Esophagus muscularis mucosa (tissue), 3 donors: ENCODE measurements at regions not wholly inside any gene's neighbourhood (a gene's known extent, or its start where the extent isn't known, plus 50 kb on each side); places are given as distances from the start of the nearest gene placed in this dataset.

Source experiments
- POLR2A ChIP-seq: fragments of 450-650 bp; IDR thresholded peaks from one replicate; pipeline ENCODE4 v1.6.1; 2017; ENCODE audit warnings: antibody characterized with exemption, moderate library complexity, mild to moderate bottlenecking, low read depth
- POLR2AphosphoS5 ChIP-seq, 2 donors: sonication (generic); formaldehyde crosslinking; IDR thresholded peaks; one replicate each; pipeline ENCODE4 v1.6.1; 2017; ENCODE audit warnings: antibody characterized with exemption in 2 of 2
- TF ChIP-seq, protein P1 (sequence below), 3 experiments: fragments of 200-600 bp in 2 of 3; fragments of 450-650 bp in 1 of 3; sonication (generic) in 2 of 3; IDR thresholded peaks; one replicate each; pipeline ENCODE4 v1.5.1; 2017 to 2019; ENCODE audit warnings: antibody characterized with exemption in 3 of 3, mild to moderate bottlenecking in 2 of 3, moderate library complexity in 1 of 3

DNA sequence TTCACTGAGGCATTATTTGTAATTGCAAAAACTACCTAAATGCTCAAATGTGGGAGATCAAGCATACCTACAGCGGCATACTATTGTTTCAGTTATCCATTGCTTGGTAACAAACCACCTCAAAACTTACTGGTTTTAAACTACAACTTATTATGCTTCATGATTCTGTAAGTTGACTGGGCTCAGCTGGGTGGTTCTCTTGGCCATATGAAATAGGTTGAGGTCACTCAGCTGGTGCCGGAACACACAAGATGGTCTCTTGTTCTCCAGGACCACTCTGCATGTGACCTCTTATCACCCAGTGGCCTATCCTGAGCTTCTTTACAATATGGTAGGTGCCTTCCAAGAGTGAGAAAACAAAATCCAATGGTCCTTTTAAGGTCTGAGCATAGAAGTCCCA lies 195.4 kb upstream of the FGGY start:
- TF ChIP-seq, protein P1, sequence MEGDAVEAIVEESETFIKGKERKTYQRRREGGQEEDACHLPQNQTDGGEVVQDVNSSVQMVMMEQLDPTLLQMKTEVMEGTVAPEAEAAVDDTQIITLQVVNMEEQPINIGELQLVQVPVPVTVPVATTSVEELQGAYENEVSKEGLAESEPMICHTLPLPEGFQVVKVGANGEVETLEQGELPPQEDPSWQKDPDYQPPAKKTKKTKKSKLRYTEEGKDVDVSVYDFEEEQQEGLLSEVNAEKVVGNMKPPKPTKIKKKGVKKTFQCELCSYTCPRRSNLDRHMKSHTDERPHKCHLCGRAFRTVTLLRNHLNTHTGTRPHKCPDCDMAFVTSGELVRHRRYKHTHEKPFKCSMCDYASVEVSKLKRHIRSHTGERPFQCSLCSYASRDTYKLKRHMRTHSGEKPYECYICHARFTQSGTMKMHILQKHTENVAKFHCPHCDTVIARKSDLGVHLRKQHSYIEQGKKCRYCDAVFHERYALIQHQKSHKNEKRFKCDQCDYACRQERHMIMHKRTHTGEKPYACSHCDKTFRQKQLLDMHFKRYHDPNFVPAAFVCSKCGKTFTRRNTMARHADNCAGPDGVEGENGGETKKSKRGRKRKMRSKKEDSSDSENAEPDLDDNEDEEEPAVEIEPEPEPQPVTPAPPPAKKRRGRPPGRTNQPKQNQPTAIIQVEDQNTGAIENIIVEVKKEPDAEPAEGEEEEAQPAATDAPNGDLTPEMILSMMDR (IDR thresholded peaks at IDR 0.05) = no peak
- TF ChIP-seq POLR2A = no peak
- TF ChIP-seq POLR2AphosphoS5 (IDR thresholded peaks at IDR 0.05) = no peak
